GM19467 (cell line): ENCODE measurements at regions not wholly inside any gene's neighbourhood (a gene's known extent, or its start where the extent isn't known, plus 50 kb on each side); places are given as distances from the start of the nearest gene placed in this dataset.

Experiments used
- ATAC-seq: cut with Tn5 transposase; IDR thresholded peaks from one replicate; pipeline ENCODE4 v1.9.1; 2021; ENCODE audit warnings: mild to moderate bottlenecking, moderate library complexity; ENCODE audit not compliant: unreplicated experiment

- no peak for ATAC-seq
These were observed 81.1 kb upstream of the HS6ST1 start for GRCh38 chr2:128399690-128400291.

GRCh38 chr2:128401680-128402079 lies 83.0 kb upstream of the HS6ST1 start:
- ATAC-seq, result no peak

- no peak for ATAC-seq
These were observed 84.4 kb upstream of the HS6ST1 start for GRCh38 chr2:128402911-128403670.

GRCh38 chr2:128403814-128404708 lies 85.4 kb upstream of the HS6ST1 start:
- no peak for ATAC-seq

- no peak for ATAC-seq
These were observed 86.2 kb upstream of the HS6ST1 start for GRCh38 chr2:128404709-128405466.

- no peak for ATAC-seq
These were observed 86.8 kb upstream of the HS6ST1 start for GRCh38 chr2:128405467-128405900.

GRCh38 chr2:128405981-128406613 lies 87.4 kb upstream of the HS6ST1 start:
- no peak for ATAC-seq

GRCh38 chr2:128406736-128407554 lies 88.3 kb upstream of the HS6ST1 start:
- no peak for ATAC-seq

GRCh38 chr2:128408349-128409305 lies 90.0 kb upstream of the HS6ST1 start:
- no peak for ATAC-seq

GRCh38 chr2:128409326-128410034 lies 90.8 kb upstream of the HS6ST1 start:
- ATAC-seq, result no peak

- ATAC-seq, result no peak
These were observed 91.5 kb upstream of the HS6ST1 start for GRCh38 chr2:128410035-128410757.

GRCh38 chr2:128410758-128411215 lies 92.1 kb upstream of the HS6ST1 start:
- ATAC-seq, result no peak

- no peak for ATAC-seq
These were observed 92.8 kb upstream of the HS6ST1 start for GRCh38 chr2:128411431-128411830.

GRCh38 chr2:128412181-128412871 lies 93.7 kb upstream of the HS6ST1 start:
- ATAC-seq, result no peak

GRCh38 chr2:128413014-128413717 lies 94.5 kb upstream of the HS6ST1 start:
- ATAC-seq, result no peak
